Neural progenitor cell (in vitro differentiated cells): ENCODE measurements at regions not wholly inside any gene's neighbourhood (a gene's known extent, or its start where the extent isn't known, plus 50 kb on each side); places are given as distances from the start of the nearest gene placed in this dataset.

ENCODE experiments used
- DNase-seq: peaks from one replicate; pipeline ENCODE4 v3.0.0-alpha.2; 2016; ENCODE audit warnings: low spot score
- H2AFZ ChIP-seq: fragments of 200-600 bp; sonication (generic); replicated peaks from 2 replicates; pipeline ENCODE4 v1.6.1; 2016; ENCODE audit warnings: antibody characterized with exemption
- H3F3A ChIP-seq: fragments of 200-600 bp; sonication (generic); 2 replicates; pipeline ENCODE4 v1.6.1; 2016; ENCODE audit warnings: antibody characterized with exemption, low read depth
- H3K27ac ChIP-seq: fragments of 200-600 bp; sonication (generic); 2 replicates; pipeline ENCODE4 v1.5.1; 2016; ENCODE audit warnings: mild to moderate bottlenecking
- H3K27me3 ChIP-seq: fragments of 200-600 bp; sonication (generic); 2 replicates; pipeline ENCODE4 v1.6.1; 2016; ENCODE audit warnings: mild to moderate bottlenecking, moderate library complexity
- H3K36me3 ChIP-seq: fragments of 200-600 bp; sonication (generic); 2 replicates; pipeline ENCODE4 v1.5.1; 2016
- H3K4me1 ChIP-seq: fragments of 200-600 bp; sonication (generic); 2 replicates; pipeline ENCODE4 v1.6.1; 2016; ENCODE audit warnings: mixed run types
- H3K4me2 ChIP-seq: fragments of 200-600 bp; sonication (generic); 2 replicates; pipeline ENCODE4 v1.6.1; 2016
- H3K4me3 ChIP-seq: fragments of 200-600 bp; sonication (generic); 2 replicates; pipeline ENCODE4 v1.5.1; 2016
- H3K79me2 ChIP-seq: fragments of 200-600 bp; sonication (generic); 2 replicates; pipeline ENCODE4 v1.6.1; 2016; ENCODE audit warnings: low read depth
- H3K9ac ChIP-seq: fragments of 200-600 bp; sonication (generic); 2 replicates; pipeline ENCODE4 v1.6.1; 2016
- H3K9me3 ChIP-seq: fragments of 200-600 bp; sonication (generic); 2 replicates; pipeline ENCODE4 v1.5.1; 2016; ENCODE audit warnings: low read depth
- H4K20me1 ChIP-seq: fragments of 200-600 bp; sonication (generic); 2 replicates; pipeline ENCODE4 v1.6.1; 2016; ENCODE audit warnings: low read depth
- H3K27ac Mint-ChIP-seq: 3 replicates; pipeline ENCODE4 v1.8.0; 2021; ENCODE audit warnings: mixed read lengths
- H3K27me3 Mint-ChIP-seq: 2 replicates; pipeline ENCODE4 v1.8.0; 2022; ENCODE audit warnings: low read depth, mild to moderate bottlenecking, inconsistent platforms, moderate library complexity, mixed read lengths; ENCODE audit not compliant: insufficient read depth
- H3K36me3 Mint-ChIP-seq: 3 replicates; pipeline ENCODE4 v1.8.0; 2021; ENCODE audit warnings: mixed read lengths
- H3K4me1 Mint-ChIP-seq: 3 replicates; pipeline ENCODE4 v1.8.0; 2021; ENCODE audit warnings: mixed read lengths
- H3K4me3 Mint-ChIP-seq: 3 replicates; pipeline ENCODE4 v1.8.0; 2021; ENCODE audit warnings: mild to moderate bottlenecking, moderate library complexity, mixed read lengths
- H3K9me3 Mint-ChIP-seq: 3 replicates; pipeline ENCODE4 v1.8.0; 2020; ENCODE audit warnings: mixed read lengths
- EZH2 ChIP-seq: fragments of 200-600 bp; sonication (generic); IDR thresholded peaks from 2 replicates; pipeline ENCODE4 v1.6.1; 2017; ENCODE audit warnings: antibody characterized with exemption, mild to moderate bottlenecking, moderate library complexity
- EZH2phosphoT487 ChIP-seq: fragments of 200-600 bp; sonication (generic); IDR thresholded peaks from 2 replicates; pipeline ENCODE4 v1.6.1; 2017; ENCODE audit warnings: antibody characterized with exemption
- TF ChIP-seq, protein P1 (sequence below): fragments of 200-600 bp; sonication (generic); IDR thresholded peaks from 2 replicates; pipeline ENCODE4 v1.5.1; 2017; ENCODE audit warnings: antibody characterized with exemption, mild to moderate bottlenecking

DNA sequence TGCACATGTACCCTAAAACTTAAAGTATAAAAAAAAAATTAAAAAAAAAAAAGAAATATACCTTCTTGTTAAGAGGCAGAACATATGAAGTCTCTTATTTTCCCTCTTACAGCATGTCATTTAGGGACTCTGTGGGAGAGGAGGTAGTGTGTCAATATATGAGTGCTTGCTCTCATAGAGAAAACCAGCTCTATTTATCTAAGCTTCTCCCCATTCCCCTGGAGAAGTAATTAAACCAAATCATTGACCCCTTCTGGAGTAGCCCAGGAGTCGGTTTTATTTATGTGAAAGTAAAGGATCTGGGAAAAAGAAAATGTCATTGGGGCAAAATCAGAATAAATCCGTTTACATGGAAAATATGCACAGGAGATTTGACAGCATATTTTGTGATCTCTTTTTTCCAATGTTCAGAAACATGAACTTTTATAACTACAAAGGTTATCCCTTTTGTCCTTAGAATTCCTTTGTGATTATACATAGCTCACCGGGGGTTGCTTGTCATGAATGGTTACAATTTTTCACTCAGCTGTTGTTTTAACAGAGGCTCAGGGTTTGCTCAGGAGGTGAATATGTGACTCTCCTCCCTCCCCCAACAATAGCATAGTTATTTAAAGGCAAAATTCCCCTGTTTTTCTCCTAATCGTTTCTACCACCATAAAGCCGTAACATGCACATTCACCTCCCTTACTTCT lies 114.5 kb upstream of the C1orf21 start:
- H3K36me3 ChIP-seq = no peaks in the 10 kb centered on the region
- peak overlapping the region; percentile 26 for H3K4me2 ChIP-seq
- H3K4me3 ChIP-seq = no peak overlapping the region
- H3K27ac Mint-ChIP-seq = no peak overlapping the region
- H3K4me1 Mint-ChIP-seq = peaks cover 12% of the 10 kb centered on the region
- peaks cover 20% of the 10 kb centered on the region for H3K4me1 ChIP-seq
- H3K9ac ChIP-seq = no peak overlapping the region
- H3K27ac ChIP-seq = no peak overlapping the region
- no peaks in the 10 kb centered on the region for H3K36me3 Mint-ChIP-seq
- DNase-seq = no peak
- peaks cover 7% of the 10 kb centered on the region for H3K27me3 Mint-ChIP-seq
- no peak overlapping the region for H3K4me3 Mint-ChIP-seq
- no peak for TF ChIP-seq EZH2phosphoT487
- no peaks in the 10 kb centered on the region for H3K9me3 ChIP-seq
- H3K9me3 Mint-ChIP-seq = peaks cover 8% of the 10 kb centered on the region
- H2AFZ ChIP-seq = peak overlapping the region; percentile 73
- peaks cover 12% of the 10 kb centered on the region for H3F3A ChIP-seq
- H4K20me1 ChIP-seq = no peaks in the 10 kb centered on the region
- H3K27me3 ChIP-seq = no peaks in the 10 kb centered on the region
- H3K79me2 ChIP-seq = no peaks in the 10 kb centered on the region

DNA sequence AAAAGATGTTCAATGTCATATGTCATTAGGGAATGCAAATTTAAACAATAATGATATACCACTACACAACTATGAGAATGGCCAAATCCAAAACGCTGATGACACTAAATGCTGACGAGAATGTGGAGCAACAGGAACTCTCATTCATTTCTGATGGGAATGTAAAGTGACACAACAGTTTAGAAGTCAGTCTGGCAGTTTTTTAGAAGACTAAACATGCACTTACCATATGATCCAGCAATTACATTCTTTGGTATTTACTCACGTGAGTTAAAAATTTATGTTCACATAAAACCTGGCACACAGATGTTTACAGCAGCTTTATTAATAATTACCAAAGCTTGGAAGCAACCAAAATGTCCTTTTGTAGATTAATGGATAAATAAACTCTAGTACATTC lies 110.4 kb upstream of the C1orf21 start:
- H3K27me3 ChIP-seq = no peaks in the 10 kb centered on the region
- no peaks in the 10 kb centered on the region for H3K36me3 Mint-ChIP-seq
- no peak overlapping the region for H3K27ac Mint-ChIP-seq
- peaks cover 8% of the 10 kb centered on the region for H3K9me3 Mint-ChIP-seq
- no peak overlapping the region for H2AFZ ChIP-seq
- H3K4me3 Mint-ChIP-seq = no peak overlapping the region
- peaks cover 9% of the 10 kb centered on the region for H3K27me3 Mint-ChIP-seq
- H3K9ac ChIP-seq = no peak overlapping the region
- H3K4me1 Mint-ChIP-seq = peaks cover 8% of the 10 kb centered on the region
- H3K4me3 ChIP-seq = no peak overlapping the region
- H4K20me1 ChIP-seq = no peaks in the 10 kb centered on the region
- no peaks in the 10 kb centered on the region for H3K36me3 ChIP-seq
- H3K9me3 ChIP-seq = no peaks in the 10 kb centered on the region
- H3F3A ChIP-seq = no peaks in the 10 kb centered on the region
- TF ChIP-seq EZH2phosphoT487 (no peak), EZH2 (no peak)
- TF ChIP-seq, protein P1, sequence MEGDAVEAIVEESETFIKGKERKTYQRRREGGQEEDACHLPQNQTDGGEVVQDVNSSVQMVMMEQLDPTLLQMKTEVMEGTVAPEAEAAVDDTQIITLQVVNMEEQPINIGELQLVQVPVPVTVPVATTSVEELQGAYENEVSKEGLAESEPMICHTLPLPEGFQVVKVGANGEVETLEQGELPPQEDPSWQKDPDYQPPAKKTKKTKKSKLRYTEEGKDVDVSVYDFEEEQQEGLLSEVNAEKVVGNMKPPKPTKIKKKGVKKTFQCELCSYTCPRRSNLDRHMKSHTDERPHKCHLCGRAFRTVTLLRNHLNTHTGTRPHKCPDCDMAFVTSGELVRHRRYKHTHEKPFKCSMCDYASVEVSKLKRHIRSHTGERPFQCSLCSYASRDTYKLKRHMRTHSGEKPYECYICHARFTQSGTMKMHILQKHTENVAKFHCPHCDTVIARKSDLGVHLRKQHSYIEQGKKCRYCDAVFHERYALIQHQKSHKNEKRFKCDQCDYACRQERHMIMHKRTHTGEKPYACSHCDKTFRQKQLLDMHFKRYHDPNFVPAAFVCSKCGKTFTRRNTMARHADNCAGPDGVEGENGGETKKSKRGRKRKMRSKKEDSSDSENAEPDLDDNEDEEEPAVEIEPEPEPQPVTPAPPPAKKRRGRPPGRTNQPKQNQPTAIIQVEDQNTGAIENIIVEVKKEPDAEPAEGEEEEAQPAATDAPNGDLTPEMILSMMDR = no peak
- no peak overlapping the region for H3K4me2 ChIP-seq
- no peak overlapping the region for H3K27ac ChIP-seq
- DNase-seq = no peak
- H3K79me2 ChIP-seq = no peaks in the 10 kb centered on the region
- H3K4me1 ChIP-seq = peaks cover 10% of the 10 kb centered on the region

DNA sequence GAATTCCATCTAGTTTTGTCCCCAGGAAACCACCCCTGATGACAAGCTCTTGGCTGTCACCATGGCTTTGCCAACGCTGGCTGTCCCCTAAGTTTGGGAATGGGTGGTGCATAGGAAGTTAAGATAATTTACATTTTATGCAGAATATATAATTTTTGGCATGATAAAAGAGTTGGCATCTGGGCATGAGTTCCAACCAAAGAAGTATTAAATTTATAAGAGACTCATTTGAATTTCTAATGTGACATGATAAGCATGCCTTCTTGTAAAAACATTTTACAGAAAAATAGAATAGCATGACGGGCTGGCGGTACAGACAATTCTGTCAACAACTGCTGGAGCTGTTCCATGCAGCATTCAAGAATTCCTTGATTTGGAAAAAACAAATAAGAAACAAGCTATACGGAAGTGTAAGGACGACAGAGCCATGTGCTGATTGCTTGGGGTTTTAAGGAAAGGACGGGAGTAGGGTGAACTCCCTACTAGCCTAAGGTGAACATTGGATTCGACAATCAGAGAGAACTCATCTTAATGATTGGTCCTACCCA lies 106.8 kb upstream of the C1orf21 start:
- Histone ChIP-seq H2AFZ (no peak overlapping the region), H4K20me1 (no peaks in the 10 kb centered on the region), H3K36me3 (no peaks in the 10 kb centered on the region), H3K79me2 (no peaks in the 10 kb centered on the region), H3K4me3 (no peak overlapping the region), H3K27me3 (no peaks in the 10 kb centered on the region), H3F3A (no peaks in the 10 kb centered on the region), H3K9me3 (no peaks in the 10 kb centered on the region), H3K9ac (no peak overlapping the region), H3K4me2 (no peak overlapping the region), H3K4me1 (no peaks in the 10 kb centered on the region), H3K27ac (no peak overlapping the region)
- DNase-seq = no peak
- Mint-ChIP-seq H3K4me1 (no peaks in the 10 kb centered on the region), H3K27ac (no peak overlapping the region), H3K9me3 (peaks cover 1% of the 10 kb centered on the region), H3K27me3 (peaks cover 6% of the 10 kb centered on the region), H3K4me3 (no peak overlapping the region), H3K36me3 (no peaks in the 10 kb centered on the region)
- no peak for TF ChIP-seq EZH2
- TF ChIP-seq, protein P1 = no peak
- no peak for TF ChIP-seq EZH2phosphoT487

DNA sequence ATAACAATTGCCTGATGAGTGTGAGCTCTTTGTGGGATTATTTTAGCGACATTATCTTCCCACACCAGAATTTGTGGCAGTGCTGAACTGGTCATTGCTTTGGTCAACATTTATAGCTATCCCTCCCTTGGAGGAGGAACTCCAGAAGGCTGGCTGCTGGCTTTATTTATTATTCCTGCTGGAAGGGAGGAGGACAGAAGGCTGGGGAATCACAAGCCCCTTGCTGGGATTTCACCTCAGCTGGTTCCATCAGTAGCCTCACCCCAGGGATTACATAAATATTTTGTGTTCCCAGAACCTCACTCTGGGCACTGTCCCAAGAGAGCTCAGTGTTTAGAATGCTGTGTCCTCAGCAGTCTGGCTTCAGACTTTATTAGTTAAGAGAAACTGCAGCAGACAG lies 102.8 kb upstream of the C1orf21 start:
- Histone ChIP-seq H3K4me1 (no peaks in the 10 kb centered on the region), H3K9me3 (no peaks in the 10 kb centered on the region), H3F3A (no peaks in the 10 kb centered on the region), H3K4me2 (no peak overlapping the region), H3K9ac (no peak overlapping the region), H2AFZ (no peak overlapping the region), H4K20me1 (no peaks in the 10 kb centered on the region), H3K27ac (no peak overlapping the region), H3K79me2 (no peaks in the 10 kb centered on the region), H3K4me3 (no peak overlapping the region), H3K27me3 (no peaks in the 10 kb centered on the region), H3K36me3 (no peaks in the 10 kb centered on the region)
- H3K27me3 Mint-ChIP-seq = peaks cover 8% of the 10 kb centered on the region
- no peak for TF ChIP-seq EZH2phosphoT487
- TF ChIP-seq, protein P1 = no peak
- TF ChIP-seq EZH2 = no peak
- no peak for DNase-seq
- no peaks in the 10 kb centered on the region for H3K36me3 Mint-ChIP-seq
- H3K27ac Mint-ChIP-seq = no peak overlapping the region
- H3K9me3 Mint-ChIP-seq = peaks cover 9% of the 10 kb centered on the region
- no peak overlapping the region for H3K4me3 Mint-ChIP-seq
- H3K4me1 Mint-ChIP-seq = no peaks in the 10 kb centered on the region
